SK-N-SH (cell line): ENCODE measurements at regions not wholly inside any gene's neighbourhood (a gene's known extent, or its start where the extent isn't known, plus 50 kb on each side); places are given as distances from the start of the nearest gene placed in this dataset.

ENCODE experiments used
- CTCF ChIA-PET: fragments of 300-600, 350-600 bp; formaldehyde crosslinking; extraction: SDS; loops from one replicate; lab custom pipeline; 2021; lab: Yijun Ruan, JAX
- POLR2A ChIA-PET: fragments of 350-600 bp; sonication (Branson Sonifier 250); formaldehyde crosslinking; extraction: SDS; loops from one replicate; lab custom pipeline; 2020; ENCODE audit warnings: antibody characterized with exemption, inconsistent platforms; lab: Yijun Ruan, JAX
- DNase-seq: peaks from one replicate; pipeline ENCODE4 v3.0.0; 2012
- H2AFZ ChIP-seq: fragments of 200-600 bp; sonication (generic); 2 replicates; pipeline ENCODE4 v1.8.1; 2016; ENCODE audit warnings: antibody characterized with exemption, mild to moderate bottlenecking, low read depth
- H3F3A ChIP-seq: fragments of 200-600 bp; sonication (generic); replicated peaks from 2 replicates; pipeline ENCODE3; 2016; ENCODE audit warnings: antibody characterized with exemption, mild to moderate bottlenecking; ENCODE audit not compliant: insufficient read depth
- H3K27ac ChIP-seq, 2 experiments: fragments of 200-500 bp in 1 of 2; fragments of 200-600 bp in 1 of 2; sonication (Bioruptor generic) in 1 of 2; sonication (generic), shearing (Covaris generic) in 1 of 2; 2 replicates each; pipeline versions ENCODE4 v1.5.1 to v1.6.1; 2014 to 2016; ENCODE audit warnings: low read depth in 2 of 2, inconsistent platforms in 1 of 2, low read length in 1 of 2, mild to moderate bottlenecking in 1 of 2, mixed read lengths in 1 of 2
- H3K27me3 ChIP-seq: fragments of 200-600 bp; sonication (generic), shearing (Covaris generic); 2 replicates; pipeline ENCODE4 v1.6.1; 2016; ENCODE audit warnings: mixed run types; ENCODE audit not compliant: insufficient read depth
- H3K36me3 ChIP-seq, 2 experiments: fragments of 200-500 bp in 1 of 2; fragments of 200-600 bp in 1 of 2; sonication (Bioruptor generic) in 1 of 2; sonication (generic) in 1 of 2; replicated peaks in 1 of 2; 2 replicates each; pipeline versions ENCODE3 to v1.5.1; 2014 to 2016; ENCODE audit warnings: low read length in 1 of 2, mild to moderate bottlenecking in 1 of 2; ENCODE audit not compliant: insufficient read depth in 2 of 2, control insufficient read depth in 1 of 2
- H3K4me1 ChIP-seq, 2 experiments: fragments of 200-500 bp in 1 of 2; fragments of 200-600 bp in 1 of 2; sonication (Bioruptor generic) in 1 of 2; sonication (generic), shearing (Covaris generic) in 1 of 2; 2 replicates each; pipeline versions ENCODE4 v1.5.1 to v1.6.1; 2014 to 2016; ENCODE audit warnings: low read depth in 1 of 2, low read length in 1 of 2, mixed run types in 1 of 2; ENCODE audit not compliant: insufficient read depth in 2 of 2, control insufficient read depth in 1 of 2
- H3K4me2 ChIP-seq: fragments of 200-600 bp; sonication (generic), shearing (Covaris generic); 2 replicates; pipeline ENCODE4 v1.6.1; 2017; ENCODE audit warnings: mixed run types
- H3K4me3 ChIP-seq, 2 experiments: fragments of 200-500 bp in 1 of 2; fragments of 200-600 bp in 1 of 2; sonication (Bioruptor generic) in 1 of 2; sonication (generic), shearing (Covaris generic) in 1 of 2; 2 replicates each; pipeline versions ENCODE4 v1.5.1 to v1.8.1; 2014 to 2016; ENCODE audit warnings: low read depth in 2 of 2, inconsistent platforms in 1 of 2, low read length in 1 of 2, mild to moderate bottlenecking in 1 of 2, mixed read lengths in 1 of 2, moderate library complexity in 1 of 2
- H3K79me2 ChIP-seq: fragments of 200-600 bp; sonication (generic); 2 replicates; pipeline ENCODE4 v1.8.1; 2017; ENCODE audit warnings: mild to moderate bottlenecking; ENCODE audit not compliant: insufficient read depth
- H3K9ac ChIP-seq: fragments of 200-600 bp; sonication (generic); 2 replicates; pipeline ENCODE4 v1.6.1; 2017; ENCODE audit warnings: mixed run types
- H3K9me2 ChIP-seq: fragments of 200-600 bp; sonication (generic); 2 replicates; pipeline ENCODE4 v1.6.1; 2017; ENCODE audit warnings: mixed run types
- H3K9me3 ChIP-seq: fragments of 200-600 bp; sonication (generic); 2 replicates; pipeline ENCODE4 v1.6.1; 2017; ENCODE audit warnings: mixed run types, mild to moderate bottlenecking, moderate library complexity
- H4K20me1 ChIP-seq: fragments of 200-600 bp; sonication (generic); 2 replicates; pipeline ENCODE4 v1.6.1; 2017; ENCODE audit warnings: mild to moderate bottlenecking, mixed run types; ENCODE audit not compliant: insufficient read depth
- CHD2 ChIP-seq: fragments of 150-350 bp; IDR thresholded peaks from 2 replicates; pipeline ENCODE4 v1.6.1; 2018; ENCODE audit warnings: low read length; ENCODE audit not compliant: partially characterized antibody
- CTCF ChIP-seq: fragments of 200-600 bp; sonication (generic); IDR thresholded peaks from 2 replicates; pipeline ENCODE4 v1.6.1; 2017; ENCODE audit warnings: antibody characterized with exemption, mild to moderate bottlenecking, moderate library complexity
- ELF1 ChIP-seq: IDR thresholded peaks from 2 replicates; pipeline ENCODE4 v1.4.0; 2012
- EP300 ChIP-seq, 2 experiments: IDR thresholded peaks; 2 replicates each; pipeline versions ENCODE4 v1.4.0 to v1.6.1; 2012; ENCODE audit warnings: borderline replicate concordance in 1 of 2, low read depth in 1 of 2, low read length in 1 of 2
- EZH2phosphoT487 ChIP-seq: fragments of 200-600 bp; sonication (generic); IDR thresholded peaks from 2 replicates; pipeline ENCODE4 v1.6.1; 2017; ENCODE audit warnings: low read depth, mixed run types, mild to moderate bottlenecking, antibody characterized with exemption, moderate library complexity, borderline replicate concordance
- FOSL2 ChIP-seq: IDR thresholded peaks from 2 replicates; pipeline ENCODE4 v1.4.0; 2012; ENCODE audit warnings: low read depth, mild to moderate bottlenecking, moderate library complexity, borderline replicate concordance
- FOXJ3 ChIP-seq: sonication (generic); formaldehyde crosslinking; IDR thresholded peaks from 2 replicates; pipeline ENCODE4 v1.5.1; 2020; ENCODE audit warnings: mild to moderate bottlenecking, missing genetic modification reagents
- FOXM1 ChIP-seq: IDR thresholded peaks from 2 replicates; pipeline ENCODE4 v1.4.0; 2012; ENCODE audit warnings: low read depth, mild to moderate bottlenecking
- GABPA ChIP-seq: IDR thresholded peaks from 2 replicates; pipeline ENCODE4 v1.4.0; 2012; ENCODE audit warnings: low read depth, mild to moderate bottlenecking
- GATA2 ChIP-seq: sonication (generic); formaldehyde crosslinking; IDR thresholded peaks from 2 replicates; pipeline ENCODE4 v1.5.0; 2020; ENCODE audit warnings: mild to moderate bottlenecking, missing genetic modification reagents
- JUND ChIP-seq: IDR thresholded peaks from 2 replicates; pipeline ENCODE4 v1.4.0; 2012
- MAX ChIP-seq: IDR thresholded peaks from 2 replicates; pipeline ENCODE4 v1.4.0; 2012; ENCODE audit warnings: low read depth
- NRF1 ChIP-seq: IDR thresholded peaks from 2 replicates; pipeline ENCODE4 v1.6.1; 2012; ENCODE audit warnings: low read depth, mild to moderate bottlenecking, low read length
- POLR2AphosphoS5 ChIP-seq: IDR thresholded peaks from 2 replicates; pipeline ENCODE4 v1.6.1; 2012; ENCODE audit warnings: low read depth, low read length
- RAD21 ChIP-seq: IDR thresholded peaks from 2 replicates; pipeline ENCODE4 v1.6.1; 2012; ENCODE audit warnings: mild to moderate bottlenecking, low read length
- REST ChIP-seq: IDR thresholded peaks from 2 replicates; pipeline ENCODE4 v1.6.1; 2012; ENCODE audit warnings: mild to moderate bottlenecking, low read depth, low read length, moderate library complexity
- RFX5 ChIP-seq: IDR thresholded peaks from 2 replicates; pipeline ENCODE4 v1.6.1; 2012; ENCODE audit warnings: mild to moderate bottlenecking, improper control_type of control experiment, low read length
- RXRA ChIP-seq: IDR thresholded peaks from 2 replicates; pipeline ENCODE4 v1.4.0; 2012; ENCODE audit warnings: low read depth, mild to moderate bottlenecking, borderline replicate concordance
- SMC3 ChIP-seq: IDR thresholded peaks from 2 replicates; pipeline ENCODE4 v1.6.1; 2012; ENCODE audit warnings: low read depth, low read length, improper control_type of control experiment
- TAF1 ChIP-seq: IDR thresholded peaks from 2 replicates; pipeline ENCODE4 v1.6.1; 2012; ENCODE audit warnings: low read depth, mild to moderate bottlenecking, low read length, moderate library complexity, borderline replicate concordance
- TCF12 ChIP-seq: IDR thresholded peaks from 2 replicates; pipeline ENCODE4 v1.4.0; 2012
- TEAD4 ChIP-seq: IDR thresholded peaks from 2 replicates; pipeline ENCODE4 v1.4.0; 2012; ENCODE audit warnings: mild to moderate bottlenecking, borderline replicate concordance; ENCODE audit not compliant: insufficient read depth
- USF1 ChIP-seq: IDR thresholded peaks from 2 replicates; pipeline ENCODE4 v1.4.0; 2012; ENCODE audit warnings: low read depth, borderline replicate concordance
- USF2 ChIP-seq: fragments of 150-350 bp; IDR thresholded peaks from 2 replicates; pipeline ENCODE4 v1.6.1; 2017; ENCODE audit warnings: antibody characterized with exemption, low read length, low read depth, borderline replicate concordance
- YY1 ChIP-seq: IDR thresholded peaks from 2 replicates; pipeline ENCODE4 v1.4.0; 2012; ENCODE audit warnings: low read depth, mild to moderate bottlenecking
- ZBTB33 ChIP-seq: IDR thresholded peaks from 2 replicates; pipeline ENCODE4 v1.4.0; 2012; ENCODE audit warnings: low read depth, borderline replicate concordance
- WGBS: methylation state at CpG from one replicate; pipeline ENCODE4 v1.1.6; 2017; ENCODE audit warnings: low lambda C conversion rate; 5-methylcytosine and 5-hydroxymethylcytosine counted together

- Histone ChIP-seq H3K9me2 (no peaks in the 10 kb centered on the region), H3K4me2 (no peak overlapping the region), H3K36me3 (no peaks in the 10 kb centered on the region), H4K20me1 (no peaks in the 10 kb centered on the region), H2AFZ (no peak overlapping the region), H3K27me3 (no peaks in the 10 kb centered on the region), H3K4me3 (no peak overlapping the region), H3F3A (no peaks in the 10 kb centered on the region), H3K4me1 (no peaks in the 10 kb centered on the region; a peak in 1 of 4 replicates), H3K27ac (no peak overlapping the region), H3K9ac (no peak overlapping the region), H3K9me3 (no peaks in the 10 kb centered on the region), H3K79me2 (no peaks in the 10 kb centered on the region)
- POLR2A ChIA-PET = no interaction called here
- CTCF ChIA-PET = no interaction called here
- WGBS = 44% methylated on average over 2 of the region's 2 CpGs
- DNase-seq = no peak
- TF ChIP-seq JUND (0 out of 2 replicates have a peak, but pooled peaks have one; percentile 7), EP300 (IDR thresholded peaks at IDR 0.05; ENCODE audit: borderline replicate concordance in 1 of 2, low read depth in 1 of 2, low read length in 1 of 2) (no peak), GABPA (no peak), RAD21 (no peak), NRF1 (no peak), RFX5 (no peak), EZH2phosphoT487 (no peak), RXRA (no peak), MAX (no peak), GATA2 (CRISPR knock-in tag) (no peak), TEAD4 (no peak), FOXJ3 (CRISPR knock-in tag) (no peak), REST (no peak), ZBTB33 (no peak), FOXM1 (no peak), FOSL2 (no peak), POLR2AphosphoS5 (no peak), TCF12 (peak; percentile 26; the same call in 1 of the 2 replicates), USF2 (no peak), USF1 (no peak), YY1 (no peak), CTCF (no peak), CHD2 (no peak), ELF1 (no peak), TAF1 (no peak), SMC3 (no peak)
Measured at GRCh38 chr5:164302533-164303235, 797.3 kb downstream of the MAT2B start.
